ENCODE measurements at regions not wholly inside any gene's neighbourhood (a gene's known extent, or its start where the extent isn't known, plus 50 kb on each side); places are given as distances from the start of the nearest gene placed in this dataset.

- no peak for TF ChIP-seq CTCF (IDR thresholded peaks at IDR 0.05; ENCODE audit: extremely low read depth, missing control alignments)
These were observed 124.4 kb upstream of the PUDP start for GRCh38 chrX:7272346-7272745.

GRCh38 chrX:7270933-7271332, 123.0 kb upstream of the PUDP start:
- DNase-seq (ENCODE audit: low spot score) = no peak
- TF ChIP-seq CTCF (IDR thresholded peaks at IDR 0.05; ENCODE audit: extremely low read depth, missing control alignments) = no peak

More at GRCh38 chrX:7272346-7272745, 124.4 kb upstream of the PUDP start:
- DNase-seq (ENCODE audit: low spot score) = no peak

- no peak for TF ChIP-seq CTCF (IDR thresholded peaks at IDR 0.05; ENCODE audit: extremely low read depth, missing control alignments)
- DNase-seq (ENCODE audit: low spot score) = no peak
These were observed 122.0 kb upstream of the PUDP start for GRCh38 chrX:7269991-7270390.

- no peak for DNase-seq (ENCODE audit: low spot score)
- no peak for TF ChIP-seq CTCF (IDR thresholded peaks at IDR 0.05; ENCODE audit: extremely low read depth, missing control alignments)
These were observed 121.6 kb upstream of the PUDP start for GRCh38 chrX:7269589-7269988.

GRCh38 chrX:7266288-7266687, 118.3 kb upstream of the PUDP start:
- no peak for DNase-seq (ENCODE audit: low spot score)
- TF ChIP-seq CTCF (IDR thresholded peaks at IDR 0.05; ENCODE audit: extremely low read depth, missing control alignments) = no peak

GRCh38 chrX:7264399-7264798, 116.4 kb upstream of the PUDP start:
- DNase-seq (ENCODE audit: low spot score) = peak; percentile 4
- no peak for TF ChIP-seq CTCF (IDR thresholded peaks at IDR 0.05; ENCODE audit: extremely low read depth, missing control alignments)

GRCh38 chrX:7263961-7264360, 116.0 kb upstream of the PUDP start:
- DNase-seq (ENCODE audit: low spot score) = no peak
- TF ChIP-seq CTCF (IDR thresholded peaks at IDR 0.05; ENCODE audit: extremely low read depth, missing control alignments) = no peak
